Skin of body (tissue), 1 donor: ENCODE measurements at regions not wholly inside any gene's neighbourhood (a gene's known extent, or its start where the extent isn't known, plus 50 kb on each side); places are given as distances from the start of the nearest gene placed in this dataset.
A peak's percentile ranks its signal among the peaks of the same experiment; 100 is the strongest.
"Not testable (repeated sequence)": the region's sequence is repeated elsewhere in the genome, so short reads cannot be mapped to it uniquely, and the experiment has no call there.

Experiments used
- DNase-seq: peaks from one replicate; lab custom pipeline; 2025; lab: John Stamatoyannopoulos, UW

- DNase-seq = no peak
Observed at GRCh38 chr2:22458440-22458839, 926.5 kb upstream of the KLHL29 start.

- not testable (repeated sequence) for DNase-seq
Observed at GRCh38 chr2:22475103-22475502, 909.9 kb upstream of the KLHL29 start.

- no peak for DNase-seq
Observed at GRCh38 chr2:22478329-22478728, 906.6 kb upstream of the KLHL29 start.

GRCh38 chr2:22481486-22482259, 903.3 kb upstream of the KLHL29 start:
- DNase-seq = peak; percentile 96

GRCh38 chr2:22483036-22483435, 901.9 kb upstream of the KLHL29 start:
- no peak for DNase-seq

- DNase-seq = no peak
Observed at GRCh38 chr2:22485486-22485885, 899.5 kb upstream of the KLHL29 start.

GRCh38 chr2:22486343-22486742, 898.6 kb upstream of the KLHL29 start:
- DNase-seq = no peak

GRCh38 chr2:22487036-22487435, 897.9 kb upstream of the KLHL29 start:
- no peak for DNase-seq

- DNase-seq = no peak
Observed at GRCh38 chr2:22487541-22487940, 897.4 kb upstream of the KLHL29 start.

GRCh38 chr2:22491442-22491841, 893.5 kb upstream of the KLHL29 start:
- no peak for DNase-seq

GRCh38 chr2:22494156-22494555, 890.8 kb upstream of the KLHL29 start:
- no peak for DNase-seq

GRCh38 chr2:22497064-22497463, 887.9 kb upstream of the KLHL29 start:
- no peak for DNase-seq

GRCh38 chr2:22497789-22498188, 887.2 kb upstream of the KLHL29 start:
- DNase-seq = no peak

- no peak for DNase-seq
Observed at GRCh38 chr2:22499082-22499839, 885.7 kb upstream of the KLHL29 start.

GRCh38 chr2:22500555-22500935, 884.4 kb upstream of the KLHL29 start:
- DNase-seq = no peak

GRCh38 chr2:22501851-22502250, 883.1 kb upstream of the KLHL29 start:
- no peak for DNase-seq

- no peak for DNase-seq
Observed at GRCh38 chr2:22513563-22513962, 871.4 kb upstream of the KLHL29 start.

GRCh38 chr2:22517141-22517540, 867.8 kb upstream of the KLHL29 start:
- no peak for DNase-seq

GRCh38 chr2:22518641-22519040, 866.3 kb upstream of the KLHL29 start:
- DNase-seq = peak; percentile 21

- DNase-seq = peak; percentile 53
Observed at GRCh38 chr2:22520369-22521288, 864.4 kb upstream of the KLHL29 start.

GRCh38 chr2:22521620-22522019, 863.4 kb upstream of the KLHL29 start:
- DNase-seq = no peak

GRCh38 chr2:22525681-22526080, 859.3 kb upstream of the KLHL29 start:
- DNase-seq = no peak
